HG03565 (cell line): ENCODE measurements at regions not wholly inside any gene's neighbourhood (a gene's known extent, or its start where the extent isn't known, plus 50 kb on each side); places are given as distances from the start of the nearest gene placed in this dataset.
"Not testable (repeated sequence)": the region's sequence is repeated elsewhere in the genome, so short reads cannot be mapped to it uniquely, and the experiment has no call there.

ENCODE experiments used
- ATAC-seq: cut with Tn5 transposase; IDR thresholded peaks from one replicate; pipeline ENCODE4 v1.9.1; 2021; ENCODE audit warnings: mild to moderate bottlenecking, moderate library complexity; ENCODE audit not compliant: unreplicated experiment

DNA sequence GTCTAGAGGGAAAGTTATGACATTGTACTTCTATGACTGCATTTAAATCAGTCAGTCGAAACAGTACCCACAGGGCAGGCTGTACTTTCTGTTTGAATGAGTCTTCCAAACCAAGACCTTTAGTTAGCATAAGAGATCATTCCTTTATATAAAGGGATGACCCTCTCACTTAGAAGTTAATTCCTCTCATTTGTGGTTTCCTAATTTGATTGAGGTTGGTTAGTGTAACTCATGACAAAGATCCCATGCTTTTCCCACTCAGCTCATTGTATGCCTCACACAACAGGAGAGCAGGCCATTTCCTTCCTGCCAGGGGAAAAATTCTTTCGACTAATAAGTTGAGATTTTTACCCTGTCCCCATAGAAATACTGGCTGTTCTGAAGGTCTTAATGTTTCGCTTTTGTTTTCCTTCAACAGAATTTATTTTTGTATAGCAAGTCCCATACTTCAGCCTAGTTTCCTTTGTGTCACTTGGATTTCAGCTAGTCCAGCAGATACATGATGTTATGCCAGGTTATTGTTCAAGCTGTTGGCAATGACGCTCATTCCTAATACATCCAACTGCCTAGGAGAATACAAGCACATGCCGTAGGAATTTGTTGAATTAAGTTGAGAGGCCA lies 500.7 kb downstream of the SPATA31D1 start:
- ATAC-seq = no peak

DNA sequence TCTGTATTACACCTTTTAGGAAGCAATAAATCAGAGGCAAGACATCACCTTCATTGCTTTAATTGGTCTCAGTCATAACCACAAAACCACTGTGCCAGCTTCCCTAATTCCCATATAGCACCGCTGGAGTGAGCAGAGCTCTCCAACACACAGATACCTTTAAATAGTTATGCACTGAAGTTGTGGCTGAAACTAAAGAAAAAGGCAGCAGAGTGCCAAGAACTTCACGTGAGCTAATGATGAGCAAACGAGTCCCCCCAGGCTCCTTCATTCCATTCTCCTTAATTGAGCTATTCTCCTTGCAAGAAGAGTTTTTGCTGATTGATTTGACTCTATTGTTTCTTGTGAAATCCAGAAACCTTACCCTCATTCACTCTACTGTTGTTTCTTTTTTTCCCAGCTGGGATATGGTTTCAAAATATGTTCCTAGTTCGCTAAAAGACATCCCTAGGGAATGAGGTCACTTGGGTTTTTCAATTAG lies 501.5 kb downstream of the SPATA31D1 start:
- ATAC-seq = no peak

DNA sequence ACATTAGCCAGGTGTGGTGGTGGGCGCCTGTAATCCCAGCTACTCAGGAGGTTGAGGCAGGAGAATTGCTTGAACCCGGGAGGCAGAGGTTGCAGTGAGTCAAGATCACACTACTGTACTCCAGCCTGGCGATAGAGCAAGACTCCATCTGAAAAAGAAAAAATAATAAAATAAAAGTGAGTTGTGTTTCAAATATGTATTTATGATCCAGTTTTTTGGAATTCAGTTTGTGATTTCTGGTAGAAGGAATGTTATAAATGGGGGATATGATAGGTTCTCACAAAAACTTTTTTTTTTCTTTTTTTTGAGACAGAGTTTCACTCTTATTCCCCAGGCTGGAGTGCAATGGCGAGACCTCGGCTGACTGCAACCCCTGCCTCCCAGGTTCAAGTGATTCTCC lies 502.2 kb downstream of the SPATA31D1 start:
- ATAC-seq = not testable (repeated sequence)

DNA sequence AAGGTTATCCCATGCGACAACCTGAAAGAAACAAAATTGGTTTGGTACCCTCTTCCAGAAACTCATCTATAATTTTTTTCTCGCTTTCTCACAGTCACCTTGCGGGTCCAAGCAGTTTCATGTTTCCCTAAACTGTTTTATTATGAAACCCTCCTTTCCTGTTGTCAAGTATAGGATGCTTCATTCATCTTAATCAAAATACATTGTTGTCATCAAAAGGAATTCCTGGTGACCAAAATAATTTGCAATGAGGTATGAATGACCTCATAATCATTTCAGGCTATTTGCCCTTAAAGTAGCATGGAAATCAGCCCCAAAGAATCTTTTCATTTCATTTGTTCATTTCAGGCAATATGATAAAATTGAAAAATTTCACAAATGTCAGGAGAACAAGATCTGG lies 503.0 kb downstream of the SPATA31D1 start:
- ATAC-seq = no peak

DNA sequence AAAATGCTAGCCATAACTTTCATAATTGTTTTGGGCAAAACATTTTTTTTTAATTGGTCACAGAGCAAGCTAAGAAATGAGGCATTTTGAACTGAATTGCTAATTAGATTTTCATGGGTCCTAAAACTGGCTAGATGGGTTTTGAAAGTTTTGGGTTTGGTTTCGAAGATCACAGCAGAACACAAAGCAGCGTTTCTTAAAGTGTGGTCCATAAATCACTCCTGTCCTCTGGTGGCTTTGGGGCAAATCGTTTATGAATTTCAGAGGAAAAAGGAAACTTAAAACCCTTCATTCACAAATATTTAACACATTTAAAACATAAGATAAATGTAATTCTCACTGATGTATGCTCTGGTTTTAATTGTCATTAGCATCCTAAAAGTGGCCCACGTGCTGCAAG lies 503.7 kb downstream of the SPATA31D1 start:
- no peak for ATAC-seq

DNA sequence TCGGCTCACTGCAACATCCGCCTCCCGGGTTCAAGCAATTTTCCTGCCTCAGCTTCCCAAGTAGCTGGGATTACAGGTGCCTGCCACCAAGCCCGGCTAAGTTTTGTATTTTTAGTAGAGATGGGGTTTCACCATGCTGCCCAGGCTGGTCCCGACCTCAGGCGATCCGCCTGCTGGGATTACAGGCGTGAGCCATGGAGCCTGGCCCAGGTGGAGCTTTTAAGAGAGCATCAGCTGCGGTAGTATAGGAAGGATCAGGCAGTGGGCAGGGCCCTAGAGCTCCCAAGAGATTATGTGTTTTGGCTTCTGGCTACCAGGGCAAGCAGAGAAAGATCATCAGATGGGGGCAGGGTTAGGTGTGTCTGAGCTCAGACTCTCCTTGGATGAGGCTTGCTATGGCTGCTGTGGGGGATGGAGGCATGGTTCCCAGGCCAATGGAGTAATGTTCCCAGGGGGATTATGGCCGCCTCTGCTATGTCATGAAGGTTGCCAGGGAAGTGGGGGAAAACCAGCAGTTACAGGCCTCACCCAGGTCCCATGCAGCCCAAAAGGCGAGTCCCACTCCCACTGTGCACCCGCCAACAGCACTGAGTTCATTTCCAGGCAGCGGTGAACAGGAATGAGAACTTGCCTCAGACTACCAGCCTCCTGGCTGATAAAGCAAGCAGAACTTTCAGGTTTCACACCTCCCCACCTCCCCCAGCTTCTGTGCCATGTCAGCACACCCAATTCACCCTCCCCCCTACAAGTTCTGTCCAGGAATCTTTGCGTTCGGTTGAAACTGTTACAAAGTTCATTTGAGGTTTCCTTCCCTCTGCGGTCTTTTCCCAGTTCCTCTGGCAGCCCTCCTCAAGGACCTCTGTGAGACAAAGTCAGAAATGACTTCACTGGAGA lies 507.6 kb downstream of the SPATA31D1 start:
- no peak for ATAC-seq

DNA sequence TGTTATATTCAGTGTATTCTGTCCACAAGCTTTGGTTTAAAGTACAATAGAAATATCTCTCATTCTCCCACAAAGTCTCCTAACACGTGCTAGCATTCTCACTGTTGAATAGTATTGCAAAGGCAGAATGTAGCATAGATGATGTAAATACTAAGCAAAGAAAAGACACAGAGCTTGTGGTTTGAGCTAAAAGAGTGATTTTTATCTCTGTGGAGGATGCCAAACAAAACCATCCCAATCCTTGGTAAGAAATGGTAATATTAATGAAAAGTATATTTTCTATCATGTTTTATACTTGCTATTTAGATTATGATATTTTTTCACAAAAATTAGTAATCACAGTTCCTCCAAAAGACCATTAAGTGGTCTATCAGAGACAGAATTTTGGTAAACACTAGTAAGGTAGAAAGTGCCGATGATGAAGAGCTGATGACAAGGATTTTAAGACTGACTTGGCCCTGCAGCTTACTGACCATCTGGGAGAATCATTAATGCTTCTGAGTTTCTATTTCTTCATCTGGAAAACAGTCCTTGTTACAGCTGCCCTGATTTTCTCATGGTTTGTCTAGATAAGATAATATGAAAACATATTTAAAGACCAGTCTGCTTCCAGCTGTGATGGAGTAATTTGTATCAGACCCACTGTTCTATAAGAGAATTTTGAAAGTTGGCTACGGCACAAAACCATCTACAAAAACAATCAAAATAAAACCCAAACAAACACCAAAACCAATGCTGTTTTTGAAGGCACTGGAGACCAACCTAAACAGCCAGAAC lies 510.2 kb downstream of the SPATA31D1 start:
- no peak for ATAC-seq

DNA sequence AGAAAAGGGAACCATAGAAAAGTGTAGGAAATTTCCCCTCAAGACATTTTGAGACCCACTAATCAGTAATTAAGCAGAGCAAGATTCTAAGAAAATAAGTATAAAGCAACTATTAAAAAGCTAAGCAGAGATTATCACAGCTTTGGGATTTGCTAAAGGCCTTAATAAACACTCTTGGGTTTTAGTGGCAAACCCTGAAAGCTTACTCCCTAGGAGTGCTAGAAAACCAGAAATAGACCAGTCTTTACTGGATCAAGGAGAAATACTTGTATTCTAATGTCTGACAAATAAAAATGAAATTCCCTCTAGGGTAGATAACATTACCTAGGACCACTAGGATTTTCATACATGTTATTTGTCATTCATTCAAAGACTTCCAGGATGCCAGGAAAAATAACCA lies 510.8 kb downstream of the SPATA31D1 start:
- no peak for ATAC-seq

DNA sequence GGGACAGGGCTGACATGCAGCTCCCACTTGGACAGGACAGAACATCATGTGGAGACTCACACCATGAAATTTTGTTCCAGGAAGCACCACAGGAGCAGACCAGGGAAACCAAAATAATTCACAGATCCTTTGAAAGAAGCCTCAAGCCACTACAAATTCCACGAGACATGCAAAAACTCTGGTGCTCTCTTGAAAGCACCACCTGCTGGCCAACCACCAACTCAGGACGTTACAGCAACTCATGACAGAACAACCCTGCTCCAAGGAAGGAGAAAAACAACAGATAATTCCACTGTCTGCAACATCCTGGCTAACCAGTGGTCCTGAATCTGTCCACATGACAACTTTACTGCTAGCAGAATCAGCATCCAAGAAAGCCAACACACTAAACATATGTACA lies 516.0 kb downstream of the SPATA31D1 start:
- no peak for ATAC-seq

DNA sequence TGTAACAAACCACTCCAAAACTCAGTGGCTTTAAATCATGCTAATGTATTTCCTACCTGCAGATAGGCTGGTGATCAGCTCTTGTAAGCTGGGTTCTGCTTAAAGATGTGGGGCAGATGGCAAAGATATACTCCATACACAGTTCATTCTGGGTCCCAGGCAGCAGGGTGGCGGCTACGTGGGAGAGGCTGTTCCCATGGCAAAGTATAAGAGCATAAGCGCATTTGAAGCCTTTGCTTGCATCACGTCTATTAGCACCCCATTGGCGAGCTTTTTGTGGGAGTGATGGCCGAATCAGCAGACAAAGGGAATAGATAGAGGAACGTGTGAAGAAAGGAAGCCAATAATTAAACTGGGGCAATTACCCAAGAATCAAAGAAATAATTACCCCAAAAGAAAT lies 523.1 kb downstream of the SPATA31D1 start:
- ATAC-seq = no peak

DNA sequence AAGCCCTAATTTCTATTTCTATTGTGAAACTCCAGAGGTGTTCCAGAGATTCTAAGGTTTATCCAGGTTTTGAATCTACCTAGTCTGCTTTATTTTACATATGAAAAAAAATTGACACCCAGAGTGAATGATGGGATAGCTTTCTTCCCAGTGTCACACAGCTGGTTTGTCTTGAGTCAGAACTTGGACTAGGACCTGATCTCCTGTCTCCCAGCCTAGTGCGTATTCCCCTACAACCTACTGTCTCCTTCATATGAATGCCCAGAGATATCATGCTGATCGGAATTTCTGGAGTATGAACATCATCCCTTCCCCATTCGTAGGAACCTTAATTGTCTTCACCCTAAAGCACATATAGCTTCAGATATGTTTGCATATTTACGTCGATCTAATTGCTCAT lies 524.2 kb downstream of the SPATA31D1 start:
- ATAC-seq = no peak

DNA sequence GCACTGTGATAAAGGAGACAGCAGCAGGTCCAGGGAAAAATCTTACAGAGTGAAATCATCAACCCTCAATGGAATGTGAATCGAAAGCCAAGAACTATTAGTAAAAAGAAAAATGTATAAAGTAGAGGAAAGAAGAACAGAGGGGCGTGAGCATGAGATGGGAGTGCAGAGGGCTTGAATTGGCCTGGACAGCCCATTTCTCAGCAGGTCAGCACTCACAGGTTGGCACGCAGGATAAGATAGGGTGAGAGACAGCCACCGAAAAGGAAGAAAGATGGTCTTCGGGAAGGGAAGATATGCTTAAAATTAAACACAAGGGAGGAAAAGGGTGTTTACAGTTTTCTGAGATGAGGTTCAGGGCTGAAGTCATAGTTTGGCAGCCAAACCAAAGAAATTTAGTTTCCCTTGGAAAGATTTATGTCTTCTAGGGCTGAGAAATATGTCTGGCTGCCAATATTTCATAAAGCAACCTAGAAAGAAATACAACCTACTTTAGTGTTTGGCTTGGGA lies 524.7 kb downstream of the SPATA31D1 start:
- ATAC-seq = no peak

DNA sequence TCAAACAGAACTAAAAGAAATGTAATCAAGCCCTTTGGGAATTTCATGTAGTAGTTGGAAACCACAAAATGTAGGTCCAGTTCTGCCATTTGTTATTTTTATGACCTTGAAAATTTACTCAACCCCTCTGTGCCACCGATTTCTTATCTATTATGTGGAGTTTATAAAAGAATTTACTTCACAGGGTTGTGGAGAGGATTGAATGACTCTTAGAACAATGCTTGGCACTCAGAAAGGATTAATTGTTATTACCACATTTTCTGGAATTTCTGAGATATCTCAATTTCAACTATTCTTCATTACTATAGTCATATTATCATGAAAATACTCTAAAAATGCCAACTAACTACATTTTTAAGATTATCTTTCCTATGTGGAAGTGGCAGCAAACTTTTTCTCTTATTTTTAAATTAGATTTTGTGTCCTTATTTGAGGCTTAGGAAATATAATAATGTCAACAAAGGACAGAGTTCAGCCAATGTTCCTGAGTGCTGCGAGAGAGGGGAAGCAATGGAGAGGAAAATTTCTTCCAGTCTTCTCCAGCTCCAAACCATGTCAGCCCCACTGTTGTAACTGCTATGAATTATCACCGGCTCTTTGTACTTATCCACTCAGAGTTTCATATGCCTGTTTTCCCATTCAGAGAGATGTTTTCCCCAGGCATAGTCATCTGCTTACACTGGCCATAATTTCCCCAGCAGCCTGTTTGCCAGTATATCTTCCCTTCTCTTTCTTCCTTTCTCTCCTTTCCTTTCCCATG lies 525.6 kb downstream of the SPATA31D1 start:
- ATAC-seq = no peak

DNA sequence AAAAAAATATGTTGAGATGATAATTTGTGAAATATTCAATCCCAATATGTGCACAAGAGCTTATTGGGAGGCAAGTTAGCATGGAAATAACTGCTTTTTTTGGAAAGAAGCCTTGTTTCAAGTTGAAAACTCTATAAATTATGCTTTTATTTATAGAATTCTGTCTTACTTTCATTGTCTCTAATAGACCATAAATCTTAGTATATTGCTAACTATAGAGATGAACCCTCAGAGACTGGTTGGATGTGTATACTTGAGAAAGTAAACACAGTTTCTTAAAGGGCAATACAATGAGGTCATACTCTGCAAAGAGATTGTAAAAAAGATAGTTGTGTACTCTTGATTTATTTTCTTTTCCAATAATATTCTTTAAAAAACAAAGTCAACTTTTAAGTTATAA lies 530.3 kb downstream of the SPATA31D1 start:
- no peak for ATAC-seq

DNA sequence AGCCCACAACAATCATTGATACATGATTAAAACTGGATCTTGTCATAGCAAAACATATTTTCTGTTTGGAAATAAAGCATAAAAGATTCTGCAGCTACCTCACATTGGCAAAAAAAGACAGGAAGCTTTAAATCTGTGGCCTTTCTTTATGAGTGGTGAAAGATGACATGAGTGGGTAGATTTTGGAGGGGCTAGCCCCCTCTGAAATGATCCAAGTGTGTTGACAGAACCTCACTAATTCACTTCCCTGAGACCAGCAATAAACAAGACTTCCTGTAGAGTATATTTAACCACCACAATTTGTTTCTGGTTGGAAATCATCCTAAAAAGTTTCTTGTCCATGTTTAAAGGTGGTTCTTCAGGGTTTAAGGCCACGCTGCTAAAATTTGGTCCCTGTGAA lies 530.8 kb downstream of the SPATA31D1 start:
- no peak for ATAC-seq

DNA sequence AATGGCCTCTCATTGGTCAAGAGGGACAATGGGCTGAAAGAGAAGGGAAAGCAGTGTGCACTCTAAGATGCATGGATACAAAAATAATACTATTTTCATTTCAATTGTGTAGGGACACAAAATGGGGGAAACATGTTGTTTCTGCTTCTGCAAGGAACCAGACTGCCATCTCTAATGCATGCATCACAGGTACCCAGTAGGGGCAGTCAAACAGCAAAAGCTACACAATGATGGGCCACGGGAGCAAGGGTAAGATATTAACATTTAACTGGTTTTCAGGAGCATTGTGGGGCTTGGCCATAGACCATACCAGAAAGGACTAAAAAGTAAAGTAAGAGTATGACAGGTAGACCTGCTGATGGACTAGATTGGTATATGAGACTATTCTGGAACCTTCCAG lies 535.8 kb downstream of the SPATA31D1 start:
- ATAC-seq = no peak

DNA sequence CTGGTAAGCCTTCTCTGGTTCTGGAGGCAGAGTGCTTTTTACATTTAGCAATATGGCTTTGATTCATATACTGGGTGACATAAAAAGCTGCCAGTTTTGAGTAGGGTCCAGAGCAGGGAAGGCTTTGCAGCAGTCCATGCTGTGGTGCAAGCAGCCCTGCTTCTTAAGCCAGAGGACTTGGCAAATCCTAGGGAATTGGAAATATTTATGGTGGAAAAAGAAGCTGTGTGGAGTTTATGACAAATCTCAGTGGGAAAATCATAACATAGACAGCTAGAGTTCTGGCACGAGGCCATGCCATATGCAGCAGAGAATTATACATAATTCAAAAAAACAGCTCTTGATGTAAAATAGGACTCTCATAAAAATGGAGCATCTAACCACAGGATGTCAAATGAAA lies 536.4 kb downstream of the RASEF start:
- no peak for ATAC-seq

DNA sequence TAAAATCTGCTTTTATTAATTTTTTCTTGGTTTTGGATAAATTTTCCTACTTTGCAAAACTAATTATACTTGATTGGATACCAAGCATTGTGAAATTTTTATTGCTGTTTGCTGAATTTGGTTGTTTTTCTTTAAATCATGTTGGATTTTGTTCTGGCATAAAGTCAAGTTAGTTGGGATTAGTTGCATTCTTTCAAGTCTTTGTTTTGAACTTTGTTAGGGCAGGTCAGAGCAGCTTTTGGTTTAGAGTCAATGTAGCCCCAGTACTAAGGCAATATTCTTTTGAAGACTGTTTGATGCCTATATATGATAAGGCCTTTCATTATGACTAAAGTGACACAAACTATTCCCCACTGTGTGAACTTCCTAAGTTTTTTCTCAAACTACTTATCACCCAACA lies 531.1 kb downstream of the RASEF start:
- ATAC-seq = no peak

DNA sequence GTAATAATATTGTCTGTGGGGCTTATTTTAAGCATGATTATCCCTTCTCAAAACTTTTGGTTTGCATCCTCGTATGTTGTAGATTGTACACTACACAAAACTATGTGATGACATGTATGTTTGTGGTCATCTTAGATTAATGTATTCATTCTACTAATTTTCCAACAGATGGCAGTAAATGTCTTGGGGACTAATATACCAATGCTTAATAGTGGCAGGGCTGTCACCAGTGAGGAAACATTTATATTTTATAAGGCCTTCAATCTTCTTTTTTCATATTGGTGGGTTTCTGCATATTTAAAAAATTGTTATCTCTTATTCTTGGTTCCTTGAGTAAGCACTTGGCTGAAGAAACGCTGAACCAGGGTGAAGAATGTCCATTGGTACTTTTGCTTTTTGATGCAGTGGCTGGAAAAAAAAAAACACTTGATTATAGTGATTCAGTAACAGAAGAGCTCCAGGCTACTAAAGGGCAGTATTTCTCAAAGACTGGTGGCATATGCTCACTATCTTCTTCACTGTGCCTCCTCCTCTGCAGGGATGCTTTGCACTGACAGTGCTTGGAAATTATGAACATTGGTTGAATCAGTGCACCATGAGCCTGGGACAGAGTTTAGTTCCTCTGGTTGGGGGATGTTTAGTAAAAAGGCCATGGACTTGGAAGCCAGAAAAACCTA lies 530.3 kb downstream of the RASEF start:
- no peak for ATAC-seq

DNA sequence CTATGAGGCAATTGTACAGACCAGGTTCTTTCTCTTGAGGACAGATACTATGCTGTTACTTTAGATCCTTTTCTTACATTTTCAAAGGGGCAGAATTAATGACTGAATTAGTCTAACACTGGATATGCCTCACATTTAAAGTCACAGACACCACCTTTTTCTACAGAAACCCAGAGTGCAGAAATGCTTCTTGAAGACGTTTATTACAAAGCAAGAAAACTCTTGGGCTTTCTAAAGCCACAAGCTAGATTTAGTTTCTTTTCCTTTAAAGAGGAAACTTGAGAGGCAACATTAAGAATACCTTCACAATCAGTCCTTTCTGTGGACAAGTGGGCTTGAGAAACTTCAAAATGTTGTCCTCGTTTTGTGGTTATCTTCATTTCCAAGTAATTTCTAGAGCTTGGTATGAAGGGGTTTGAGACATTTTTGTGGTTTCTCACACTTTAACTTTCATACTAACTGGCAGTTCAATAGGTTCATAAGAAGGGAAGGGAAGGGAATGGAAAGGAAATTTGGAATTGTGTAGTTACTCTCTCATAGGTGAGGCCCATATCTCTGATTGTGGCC lies 527.4 kb downstream of the RASEF start:
- ATAC-seq = no peak
